ENCODE measurements at regions not wholly inside any gene's neighbourhood (a gene's known extent, or its start where the extent isn't known, plus 50 kb on each side); places are given as distances from the start of the nearest gene placed in this dataset.

DNA sequence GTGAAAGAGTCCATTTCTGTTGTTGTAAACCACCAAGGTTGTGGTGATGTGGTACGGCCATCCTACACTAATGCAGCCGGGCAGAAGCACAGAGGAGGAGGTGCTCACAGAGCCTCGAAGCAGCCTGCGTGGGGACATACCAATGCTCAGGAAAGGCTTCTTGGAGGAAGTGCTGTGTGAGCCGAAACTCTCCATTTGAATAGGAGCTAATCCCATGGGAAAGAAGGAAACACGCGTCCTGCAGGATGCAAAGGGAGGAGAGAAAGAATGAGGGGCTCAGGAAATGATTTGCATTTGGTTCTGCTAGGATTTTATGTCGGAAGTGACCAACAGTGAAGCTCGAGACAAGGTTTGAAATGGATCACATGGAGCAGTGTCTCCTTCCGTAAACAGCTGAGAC is 477.9 kb upstream of the ANKRD30A start:
- DNase-seq (no peak), ATAC-seq (no peak)
- intact Hi-C loops (cut with DNase I, micrococcal nuclease) = no loop called here
- H3K4me1 ChIP-seq (ENCODE audit: low read depth) = no peaks in the 10 kb centered on the region
- H3K36me3 ChIP-seq (ENCODE audit: low read depth) = no peaks in the 10 kb centered on the region
- no peak overlapping the region for H3K4me3 ChIP-seq
- peaks cover 49% of the 10 kb centered on the region for H3K9me3 ChIP-seq
- TF ChIP-seq, protein P1, sequence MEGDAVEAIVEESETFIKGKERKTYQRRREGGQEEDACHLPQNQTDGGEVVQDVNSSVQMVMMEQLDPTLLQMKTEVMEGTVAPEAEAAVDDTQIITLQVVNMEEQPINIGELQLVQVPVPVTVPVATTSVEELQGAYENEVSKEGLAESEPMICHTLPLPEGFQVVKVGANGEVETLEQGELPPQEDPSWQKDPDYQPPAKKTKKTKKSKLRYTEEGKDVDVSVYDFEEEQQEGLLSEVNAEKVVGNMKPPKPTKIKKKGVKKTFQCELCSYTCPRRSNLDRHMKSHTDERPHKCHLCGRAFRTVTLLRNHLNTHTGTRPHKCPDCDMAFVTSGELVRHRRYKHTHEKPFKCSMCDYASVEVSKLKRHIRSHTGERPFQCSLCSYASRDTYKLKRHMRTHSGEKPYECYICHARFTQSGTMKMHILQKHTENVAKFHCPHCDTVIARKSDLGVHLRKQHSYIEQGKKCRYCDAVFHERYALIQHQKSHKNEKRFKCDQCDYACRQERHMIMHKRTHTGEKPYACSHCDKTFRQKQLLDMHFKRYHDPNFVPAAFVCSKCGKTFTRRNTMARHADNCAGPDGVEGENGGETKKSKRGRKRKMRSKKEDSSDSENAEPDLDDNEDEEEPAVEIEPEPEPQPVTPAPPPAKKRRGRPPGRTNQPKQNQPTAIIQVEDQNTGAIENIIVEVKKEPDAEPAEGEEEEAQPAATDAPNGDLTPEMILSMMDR (IDR thresholded peaks at IDR 0.05) = no peak

- no peak for ATAC-seq
- intact Hi-C loops (cut with DNase I, micrococcal nuclease) = no loop called here
Observed at GRCh38 chr10:36640626-36641025, 484.8 kb upstream of the ANKRD30A start.

GRCh38 chr10:36638462-36639155 is 486.8 kb upstream of the ANKRD30A start:
- Histone ChIP-seq H3K36me3 (ENCODE audit: low read depth) (no peaks in the 10 kb centered on the region), H3K4me3 (no peak overlapping the region), H3K4me1 (ENCODE audit: low read depth) (no peaks in the 10 kb centered on the region), H3K9me3 (peaks cover 22% of the 10 kb centered on the region)
- ATAC-seq (no peak), DNase-seq (no peak)
- intact Hi-C loops (cut with DNase I, micrococcal nuclease) = no loop called here
- TF ChIP-seq, protein P1 (IDR thresholded peaks at IDR 0.05) = no peak

More at GRCh38 chr10:36640626-36641025, 484.8 kb upstream of the ANKRD30A start:
- no peaks in the 10 kb centered on the region for H3K4me1 ChIP-seq (ENCODE audit: low read depth)
- DNase-seq = no peak
- H3K4me3 ChIP-seq = no peak overlapping the region
- peaks cover 28% of the 10 kb centered on the region for H3K9me3 ChIP-seq
- TF ChIP-seq, protein P1 (IDR thresholded peaks at IDR 0.05) = no peak
- no peaks in the 10 kb centered on the region for H3K36me3 ChIP-seq (ENCODE audit: low read depth)

- Histone ChIP-seq H3K9me3 (peaks cover 25% of the 10 kb centered on the region), H3K4me1 (ENCODE audit: low read depth) (no peaks in the 10 kb centered on the region), H3K4me3 (no peak overlapping the region), H3K36me3 (ENCODE audit: low read depth) (no peaks in the 10 kb centered on the region)
- ATAC-seq = no peak
- intact Hi-C loops (cut with DNase I, micrococcal nuclease) = no loop called here
- no peak for DNase-seq
- TF ChIP-seq, protein P1 (IDR thresholded peaks at IDR 0.05) = no peak
Observed at GRCh38 chr10:36636879-36637278, 488.5 kb upstream of the ANKRD30A start.

GRCh38 chr10:36636285-36636839 is 489.0 kb upstream of the ANKRD30A start:
- Histone ChIP-seq H3K4me1 (ENCODE audit: low read depth) (no peaks in the 10 kb centered on the region), H3K9me3 (peaks cover 28% of the 10 kb centered on the region), H3K36me3 (ENCODE audit: low read depth) (no peaks in the 10 kb centered on the region), H3K4me3 (no peak overlapping the region)
- intact Hi-C loops (cut with DNase I, micrococcal nuclease) = no loop called here
- ATAC-seq (no peak), DNase-seq (no peak)
- TF ChIP-seq, protein P1 (IDR thresholded peaks at IDR 0.05) = no peak
